Kidney epithelial cell (primary cell): ENCODE measurements at regions not wholly inside any gene's neighbourhood (a gene's known extent, or its start where the extent isn't known, plus 50 kb on each side); places are given as distances from the start of the nearest gene placed in this dataset.
A peak's percentile ranks its signal among the peaks of the same experiment; 100 is the strongest.

Experiments used
- DNase-seq: peaks from one replicate; pipeline ENCODE4 v3.0.0-alpha.2; 2010; ENCODE audit warnings: low read depth
- H3K27me3 ChIP-seq: 2 replicates; pipeline ENCODE4 v1.6.0; 2011; ENCODE audit warnings: low read length; ENCODE audit not compliant: control insufficient read depth, insufficient read depth
- H3K36me3 ChIP-seq: 2 replicates; pipeline ENCODE4 v1.5.1; 2011; ENCODE audit warnings: low read length; ENCODE audit not compliant: control insufficient read depth, insufficient read depth
- H3K4me3 ChIP-seq: 2 replicates; pipeline ENCODE4 v1.5.1; 2011; ENCODE audit warnings: low read depth, mild to moderate bottlenecking, control low read depth, low read length
- TF ChIP-seq, protein P1 (sequence below): IDR thresholded peaks from 2 replicates; pipeline ENCODE4 v1.5.1; 2011; ENCODE audit warnings: mild to moderate bottlenecking, moderate library complexity, low read length, control low read depth, inconsistent platforms; ENCODE audit not compliant: insufficient read depth, poor library complexity, severe bottlenecking

DNA sequence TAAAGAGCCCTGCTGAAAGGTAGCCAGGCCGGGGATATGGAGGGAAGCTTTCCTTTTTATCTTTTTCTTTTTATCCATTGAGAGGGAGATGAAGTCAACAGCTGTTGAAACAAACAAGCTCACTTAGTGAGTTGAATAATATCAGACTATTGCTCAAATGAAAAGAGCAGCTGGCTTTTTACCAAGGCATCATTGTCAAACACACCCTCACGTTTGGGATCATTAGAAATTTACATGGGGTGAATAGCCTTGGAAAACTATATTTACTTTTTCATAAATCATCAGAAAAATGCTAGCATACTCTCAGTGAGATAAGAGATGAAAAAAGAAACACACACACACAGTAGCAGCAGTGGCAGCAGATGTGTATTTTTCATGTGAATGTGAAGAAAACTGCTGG, 71.5 kb upstream of the HNMT start:
- no peaks in the 10 kb centered on the region for H3K27me3 ChIP-seq
- DNase-seq, result no peak
- no peaks in the 10 kb centered on the region for H3K36me3 ChIP-seq
- H3K4me3 ChIP-seq, result no peak overlapping the region
- TF ChIP-seq, protein P1, sequence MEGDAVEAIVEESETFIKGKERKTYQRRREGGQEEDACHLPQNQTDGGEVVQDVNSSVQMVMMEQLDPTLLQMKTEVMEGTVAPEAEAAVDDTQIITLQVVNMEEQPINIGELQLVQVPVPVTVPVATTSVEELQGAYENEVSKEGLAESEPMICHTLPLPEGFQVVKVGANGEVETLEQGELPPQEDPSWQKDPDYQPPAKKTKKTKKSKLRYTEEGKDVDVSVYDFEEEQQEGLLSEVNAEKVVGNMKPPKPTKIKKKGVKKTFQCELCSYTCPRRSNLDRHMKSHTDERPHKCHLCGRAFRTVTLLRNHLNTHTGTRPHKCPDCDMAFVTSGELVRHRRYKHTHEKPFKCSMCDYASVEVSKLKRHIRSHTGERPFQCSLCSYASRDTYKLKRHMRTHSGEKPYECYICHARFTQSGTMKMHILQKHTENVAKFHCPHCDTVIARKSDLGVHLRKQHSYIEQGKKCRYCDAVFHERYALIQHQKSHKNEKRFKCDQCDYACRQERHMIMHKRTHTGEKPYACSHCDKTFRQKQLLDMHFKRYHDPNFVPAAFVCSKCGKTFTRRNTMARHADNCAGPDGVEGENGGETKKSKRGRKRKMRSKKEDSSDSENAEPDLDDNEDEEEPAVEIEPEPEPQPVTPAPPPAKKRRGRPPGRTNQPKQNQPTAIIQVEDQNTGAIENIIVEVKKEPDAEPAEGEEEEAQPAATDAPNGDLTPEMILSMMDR, result no peak

DNA sequence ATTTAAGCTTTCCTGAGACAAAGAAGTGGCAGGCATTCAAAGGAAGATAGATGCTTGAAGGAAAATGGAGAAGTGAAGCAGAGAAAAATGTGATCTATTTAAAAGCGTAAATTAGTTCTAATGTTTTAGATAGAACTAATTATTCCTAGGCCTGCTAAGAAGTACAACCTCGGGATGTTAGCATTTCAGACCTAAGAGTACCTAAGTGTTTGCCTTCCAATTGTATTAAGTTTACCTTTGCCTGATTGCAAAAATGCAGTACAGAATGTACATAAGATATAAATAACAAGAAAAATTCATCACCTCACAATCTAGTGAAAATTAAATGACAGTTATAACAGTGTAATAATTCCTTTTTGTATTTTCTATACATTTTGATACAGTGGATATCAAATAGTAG, 71.1 kb upstream of the HNMT start:
- DNase-seq, result no peak
- no peaks in the 10 kb centered on the region for H3K36me3 ChIP-seq
- no peaks in the 10 kb centered on the region for H3K27me3 ChIP-seq
- no peak overlapping the region for H3K4me3 ChIP-seq
- TF ChIP-seq, protein P1, result no peak

DNA sequence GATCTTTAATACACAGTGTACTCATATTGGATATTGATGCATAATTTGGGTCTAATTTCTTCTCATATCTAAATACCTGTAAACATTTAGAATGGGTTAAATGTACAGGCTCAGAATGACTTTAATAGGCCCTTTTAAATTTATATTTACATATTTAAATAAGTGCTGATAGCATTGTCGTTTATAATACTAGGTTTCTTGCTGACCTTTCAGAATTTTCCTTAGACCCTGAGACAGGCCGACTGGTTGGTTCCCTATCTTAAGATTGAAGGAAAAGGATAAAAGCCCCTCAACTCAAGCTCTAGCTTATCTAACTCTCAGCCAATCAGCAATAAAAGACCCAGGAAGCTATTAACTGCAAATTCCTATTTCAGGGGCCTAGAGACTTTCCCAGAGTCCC, 67.8 kb upstream of the HNMT start:
- TF ChIP-seq, protein P1, result no peak
- Histone ChIP-seq H3K4me3 (no peak overlapping the region), H3K36me3 (no peaks in the 10 kb centered on the region), H3K27me3 (no peaks in the 10 kb centered on the region)
- no peak for DNase-seq

DNA sequence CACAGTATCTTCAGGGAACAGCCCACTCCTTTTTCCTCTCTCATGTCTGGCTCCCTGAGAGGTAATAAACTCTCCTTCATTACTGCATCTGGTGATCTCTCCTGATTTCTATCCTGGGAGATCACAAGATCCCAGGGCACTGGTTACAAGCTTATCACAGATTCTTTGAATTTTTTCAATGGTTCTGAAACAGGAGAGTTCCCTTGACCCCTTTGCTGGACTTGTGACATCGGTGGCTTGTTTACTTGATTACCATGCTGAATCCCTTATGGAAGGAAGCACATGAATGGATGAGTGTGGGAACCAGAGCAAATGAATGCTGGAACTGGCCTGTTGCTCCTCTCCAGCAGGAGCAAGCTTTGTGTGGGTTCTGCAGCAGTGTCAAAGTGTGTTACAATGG, 67.2 kb upstream of the HNMT start:
- no peaks in the 10 kb centered on the region for H3K27me3 ChIP-seq
- no peak overlapping the region for H3K4me3 ChIP-seq
- H3K36me3 ChIP-seq, result no peaks in the 10 kb centered on the region
- TF ChIP-seq, protein P1, result no peak
- no peak for DNase-seq

DNA sequence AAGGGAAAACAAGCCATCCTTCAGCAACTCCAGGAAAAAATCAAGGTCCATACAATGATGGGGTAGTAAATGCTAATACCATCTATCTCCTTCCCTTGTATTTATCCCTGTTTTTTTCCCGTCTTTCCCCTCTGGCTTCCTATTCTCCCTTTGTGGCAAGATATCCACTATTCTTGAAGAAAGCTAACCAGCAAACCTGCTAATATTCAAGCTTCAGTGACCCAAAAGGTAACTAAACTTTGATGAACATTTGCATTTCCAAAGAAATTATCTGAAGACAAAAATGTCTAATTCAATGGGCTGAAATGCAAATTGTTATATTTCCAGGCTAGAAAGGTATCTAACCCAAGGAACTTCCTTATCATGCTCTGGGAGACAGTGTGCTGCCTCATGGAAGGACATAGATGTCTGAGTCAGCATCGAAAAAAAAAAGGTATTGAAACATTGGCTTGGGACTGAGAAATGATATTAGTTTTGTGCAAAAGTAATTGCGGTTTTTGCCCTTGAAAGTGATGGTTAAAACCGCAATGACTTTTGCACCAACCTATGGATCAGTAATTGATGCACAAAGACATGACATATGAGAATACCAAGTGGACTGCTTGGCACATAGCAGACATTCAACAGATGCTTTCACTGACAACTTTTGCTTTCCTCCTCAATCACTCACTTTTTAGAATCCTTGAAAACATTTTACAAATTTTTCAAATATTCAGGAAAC, 63.7 kb upstream of the HNMT start:
- Histone ChIP-seq H3K36me3 (no peaks in the 10 kb centered on the region), H3K4me3 (no peak overlapping the region), H3K27me3 (no peaks in the 10 kb centered on the region)
- TF ChIP-seq, protein P1, result no peak
- DNase-seq, result no peak

DNA sequence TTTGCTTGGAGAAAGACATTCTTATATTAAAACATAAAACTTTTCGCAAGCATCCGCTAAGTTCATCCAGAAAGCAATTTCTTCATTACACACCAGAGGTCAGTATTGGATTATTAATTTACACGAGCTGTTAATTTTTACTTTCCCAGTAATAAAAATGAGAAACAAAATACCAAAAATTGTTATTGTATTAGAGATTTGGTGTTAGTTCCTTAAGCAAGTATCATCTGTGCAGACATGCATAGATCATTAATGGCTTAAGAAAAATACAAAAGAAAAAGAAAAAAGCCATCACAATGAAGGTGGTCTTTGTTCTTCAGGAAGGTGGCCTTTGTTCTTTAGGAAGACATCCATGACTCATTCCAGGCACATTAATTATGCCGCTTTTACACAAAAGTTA, 53.6 kb upstream of the HNMT start:
- H3K36me3 ChIP-seq, result no peaks in the 10 kb centered on the region
- TF ChIP-seq, protein P1, result peak; percentile 34

More for the DNA sequence above, 53.6 kb upstream of the HNMT start:
- Histone ChIP-seq H3K4me3 (no peak overlapping the region), H3K27me3 (no peaks in the 10 kb centered on the region)
- DNase-seq, result no peak
